Caco-2 (cell line): ENCODE measurements at regions not wholly inside any gene's neighbourhood (a gene's known extent, or its start where the extent isn't known, plus 50 kb on each side); places are given as distances from the start of the nearest gene placed in this dataset.

Source experiments
- BruUV-seq: library from RNA; stranded (reverse); fragments of 400-500 nt; replicated peaks from 2 replicates; lab custom pipeline; 2021; lab: Mats Ljungman, UMichigan
- CTCF ChIA-PET: fragments of 300-600 bp; sonication (Branson Sonifier 250); formaldehyde crosslinking; loops from one replicate; lab custom pipeline; 2022; ENCODE audit warnings: antibody characterized with exemption; lab: Charles Lee
- POLR2A ChIA-PET: fragments of 300-600 bp; sonication (Branson Sonifier 250); formaldehyde crosslinking; loops from one replicate; lab custom pipeline; 2022; ENCODE audit warnings: antibody characterized with exemption; lab: Charles Lee
- DNase-seq, 2 experiments: peaks; one replicate each; pipeline versions ENCODE4 v3.0.0 to v3.0.0-alpha.2; 2020 to 2022
- H3K27me3 ChIP-seq: replicated peaks from 2 replicates; pipeline ENCODE4 v1.6.0; 2011; ENCODE audit warnings: low read length; ENCODE audit not compliant: control insufficient read depth, insufficient read depth
- H3K36me3 ChIP-seq: 2 replicates; pipeline ENCODE4 v1.5.1; 2011; ENCODE audit warnings: low read length; ENCODE audit not compliant: control insufficient read depth, insufficient read depth
- H3K4me1 ChIP-seq: fragments of 250-450 bp; sonication (Bioruptor Pico); 2 replicates; pipeline ENCODE4 v1.5.1; 2020; ENCODE audit warnings: mild to moderate bottlenecking
- H3K4me3 ChIP-seq: 2 replicates; pipeline ENCODE4 v1.5.1; 2011; ENCODE audit warnings: low read depth, mild to moderate bottlenecking, control low read depth, low read length
- H3K9me3 ChIP-seq: fragments of 250-450 bp; sonication (Bioruptor Pico); 2 replicates; pipeline ENCODE4 v1.5.1; 2020; ENCODE audit warnings: mild to moderate bottlenecking, moderate library complexity
- H3K27ac Mint-ChIP-seq: one replicate; pipeline ENCODE4 v1.8.0; 2022; ENCODE audit warnings: mixed read lengths; ENCODE audit not compliant: unreplicated experiment
- H3K27me3 Mint-ChIP-seq: one replicate; pipeline ENCODE4 v1.8.0; 2022; ENCODE audit warnings: mixed read lengths; ENCODE audit not compliant: insufficient read depth, unreplicated experiment
- H3K36me3 Mint-ChIP-seq: one replicate; pipeline ENCODE4 v1.8.0; 2022; ENCODE audit warnings: mild to moderate bottlenecking, mixed read lengths; ENCODE audit not compliant: insufficient read depth, unreplicated experiment
- H3K4me1 Mint-ChIP-seq: one replicate; pipeline ENCODE4 v1.8.0; 2022; ENCODE audit warnings: low read depth, mixed read lengths; ENCODE audit not compliant: unreplicated experiment
- H3K4me3 Mint-ChIP-seq: one replicate; pipeline ENCODE4 v1.8.0; 2022; ENCODE audit warnings: mild to moderate bottlenecking, moderate library complexity, mixed read lengths; ENCODE audit not compliant: unreplicated experiment
- H3K9me3 Mint-ChIP-seq: one replicate; pipeline ENCODE4 v1.8.0; 2022; ENCODE audit warnings: mixed read lengths; ENCODE audit not compliant: unreplicated experiment
- CTCF ChIP-seq, 2 experiments: fragments of 200-600 bp in 1 of 2; IDR thresholded peaks; 1 replicate in 1 of 2; 2 replicates in 1 of 2; pipeline versions ENCODE4 v1.5.1 to v1.8.0; 2011 to 2022; ENCODE audit warnings: antibody characterized with exemption in 1 of 2, control low read depth in 1 of 2, inconsistent platforms in 1 of 2, low read depth in 1 of 2, low read length in 1 of 2, mild to moderate bottlenecking in 1 of 2, moderate library complexity in 1 of 2; ENCODE audit not compliant: insufficient read depth in 1 of 2, severe bottlenecking in 1 of 2, unreplicated experiment in 1 of 2
- intact Hi-C: fragments of 100-400 bp; cut with micrococcal nuclease; formaldehyde crosslinking; loops from one replicate; pipeline ENCODE4 v1.10.0; 2022; ENCODE audit not compliant: unreplicated experiment

- CTCF ChIA-PET: no interaction called here
Observed at GRCh38 chr6:112433457-112433856, 86.3 kb downstream of the RFPL4B start.

GRCh38 chr6:112434896-112435435 is 87.8 kb downstream of the RFPL4B start:
- H3K4me3 ChIP-seq: no peak overlapping the region
- Mint-ChIP-seq H3K4me1 (peaks cover 7% of the 10 kb centered on the region), H3K27ac (no peak overlapping the region), H3K9me3 (no peaks in the 10 kb centered on the region), H3K36me3 (no peaks in the 10 kb centered on the region), H3K27me3 (no peaks in the 10 kb centered on the region), H3K4me3 (no peak overlapping the region)
- TF ChIP-seq CTCF (IDR thresholded peaks at IDR 0.05; ENCODE audit: insufficient read depth in 1 of 2, low read depth in 1 of 2, low read length in 1 of 2, severe bottlenecking in 1 of 2, unreplicated experiment in 1 of 2): no peak
- no peaks in the 10 kb centered on the region; the same call in 1 of the 2 replicates for H3K36me3 ChIP-seq
- no peaks in the 10 kb centered on the region for H3K9me3 ChIP-seq
- POLR2A ChIA-PET: no interaction called here
- H3K4me1 ChIP-seq: peaks cover 19% of the 10 kb centered on the region
- BruUV-seq: no TSS peak
- intact Hi-C loops: no loop called here
- no peaks in the 10 kb centered on the region for H3K27me3 ChIP-seq
- CTCF ChIA-PET: no interaction called here
- DNase-seq: no peak

More at GRCh38 chr6:112433457-112433856, 86.3 kb downstream of the RFPL4B start:
- no peaks in the 10 kb centered on the region for H3K27me3 Mint-ChIP-seq
- Histone ChIP-seq H3K9me3 (no peaks in the 10 kb centered on the region), H3K4me1 (peaks cover 5% of the 10 kb centered on the region), H3K36me3 (no peaks in the 10 kb centered on the region; the same call in 1 of the 2 replicates), H3K27me3 (no peaks in the 10 kb centered on the region), H3K4me3 (no peak overlapping the region)
- POLR2A ChIA-PET: no interaction called here
- H3K4me3 Mint-ChIP-seq: no peak overlapping the region
- H3K4me1 Mint-ChIP-seq: no peaks in the 10 kb centered on the region
- H3K27ac Mint-ChIP-seq: no peak overlapping the region
- no peak for TF ChIP-seq CTCF (IDR thresholded peaks at IDR 0.05; ENCODE audit: insufficient read depth in 1 of 2, low read depth in 1 of 2, low read length in 1 of 2, severe bottlenecking in 1 of 2, unreplicated experiment in 1 of 2)
- no TSS peak for BruUV-seq
- no peak for DNase-seq
- H3K9me3 Mint-ChIP-seq: no peaks in the 10 kb centered on the region
- intact Hi-C loops: no loop called here
- H3K36me3 Mint-ChIP-seq: no peaks in the 10 kb centered on the region

- Mint-ChIP-seq H3K9me3 (no peaks in the 10 kb centered on the region), H3K27me3 (no peaks in the 10 kb centered on the region), H3K4me1 (peaks cover 7% of the 10 kb centered on the region), H3K27ac (no peak overlapping the region), H3K4me3 (no peak overlapping the region), H3K36me3 (no peaks in the 10 kb centered on the region)
- BruUV-seq: no TSS peak
- Histone ChIP-seq H3K27me3 (no peaks in the 10 kb centered on the region), H3K4me1 (peaks cover 26% of the 10 kb centered on the region), H3K9me3 (no peaks in the 10 kb centered on the region), H3K4me3 (no peak overlapping the region), H3K36me3 (no peaks in the 10 kb centered on the region)
- ChIA-PET POLR2A (no interaction called here), CTCF (no interaction called here)
- no peak for TF ChIP-seq CTCF (IDR thresholded peaks at IDR 0.05; ENCODE audit: insufficient read depth in 1 of 2, low read depth in 1 of 2, low read length in 1 of 2, severe bottlenecking in 1 of 2, unreplicated experiment in 1 of 2)
- intact Hi-C loops: no loop called here
- DNase-seq: no peak
Observed at GRCh38 chr6:112437058-112437457, 89.9 kb downstream of the RFPL4B start.
